Activated naive CD4-positive, alpha-beta T cell (primary cell): ENCODE measurements at regions not wholly inside any gene's neighbourhood (a gene's known extent, or its start where the extent isn't known, plus 50 kb on each side); places are given as distances from the start of the nearest gene placed in this dataset.
"Not testable (repeated sequence)": the region's sequence is repeated elsewhere in the genome, so short reads cannot be mapped to it uniquely, and the experiment has no call there.

ENCODE experiments used
- DNase-seq, 4 experiments: peaks; one replicate each; lab custom pipeline; 2025; lab: John Stamatoyannopoulos, UW

GRCh38 chr3:109803274-109803673 is 465.9 kb upstream of the DPPA4 start:
- DNase-seq, result no peak

GRCh38 chr3:109804697-109805096 is 467.4 kb upstream of the DPPA4 start:
- no peak for DNase-seq

DNA sequence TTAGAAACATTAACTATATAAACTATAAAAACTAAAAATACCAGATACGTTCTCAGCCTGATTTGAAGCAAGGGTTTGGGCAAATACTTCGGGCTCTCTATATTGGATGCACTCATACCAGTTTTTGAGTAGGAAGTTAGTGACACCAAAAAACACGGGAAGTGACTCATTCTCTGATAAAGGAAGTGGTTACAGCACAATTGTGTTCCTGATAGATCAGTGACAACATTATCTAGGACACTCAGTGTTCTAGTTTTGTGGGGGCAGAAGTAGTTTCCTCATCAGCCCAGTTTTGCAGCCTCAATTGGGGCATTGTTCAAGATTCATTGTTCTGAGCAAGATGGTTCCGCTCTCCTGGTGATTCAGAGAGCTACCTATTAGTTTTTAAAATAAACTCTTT is 469.6 kb upstream of the DPPA4 start:
- peak in 1 of 4 experiments; percentile 3 for DNase-seq

GRCh38 chr3:109809513-109809912 is 472.2 kb upstream of the DPPA4 start:
- DNase-seq, result no peak

- no peak for DNase-seq
Measured at GRCh38 chr3:109818081-109818480, 480.7 kb upstream of the DPPA4 start.

GRCh38 chr3:109819734-109820133 is 482.4 kb upstream of the DPPA4 start:
- no peak for DNase-seq

- DNase-seq, result no peak
Measured at GRCh38 chr3:109825971-109826810, 488.8 kb upstream of the DPPA4 start.

GRCh38 chr3:109831403-109831802 is 494.1 kb upstream of the DPPA4 start:
- DNase-seq, result no peak

DNA sequence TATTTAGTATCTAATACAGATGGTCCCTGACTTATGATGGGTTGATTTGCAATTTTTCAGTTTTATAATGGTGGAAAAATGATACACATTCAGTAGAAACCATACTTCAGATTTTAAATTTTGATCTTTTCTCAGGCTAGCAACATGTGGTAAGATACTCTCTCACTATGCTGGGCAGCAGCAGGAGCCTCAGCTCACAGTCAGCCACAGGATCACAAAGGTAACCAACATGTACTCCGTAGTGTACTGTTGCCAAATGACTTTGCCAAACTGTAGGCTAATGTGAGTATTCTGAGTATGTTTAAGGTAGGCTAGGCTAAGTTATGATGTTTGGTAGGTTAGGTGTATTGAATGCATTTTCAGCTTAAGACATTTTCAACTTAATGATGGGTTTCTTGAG is 498.6 kb upstream of the DPPA4 start:
- DNase-seq, result no peak

- DNase-seq, result no peak
Measured at GRCh38 chr3:109851854-109852253, 514.5 kb upstream of the DPPA4 start.

DNA sequence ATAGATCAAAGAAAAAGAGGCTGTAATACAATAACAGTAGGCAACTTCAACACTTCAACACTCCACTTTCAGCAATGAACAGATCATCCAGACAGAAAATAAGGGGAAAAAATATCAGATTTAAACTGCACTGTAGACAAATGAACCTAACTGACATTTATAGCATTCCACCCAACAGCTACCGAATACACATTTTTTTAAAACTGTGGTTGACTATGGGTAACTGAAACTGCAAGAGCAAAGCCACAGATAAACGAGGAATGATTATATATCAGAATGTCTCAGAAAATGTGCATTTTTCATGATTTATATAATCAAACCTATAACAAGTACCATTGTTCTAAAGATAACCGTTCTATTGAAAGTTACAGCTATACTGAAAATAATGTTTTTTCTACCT is 514.9 kb upstream of the DPPA4 start:
- DNase-seq, result no peak

GRCh38 chr3:109853077-109853731 is 515.9 kb upstream of the DPPA4 start:
- no peak for DNase-seq

DNA sequence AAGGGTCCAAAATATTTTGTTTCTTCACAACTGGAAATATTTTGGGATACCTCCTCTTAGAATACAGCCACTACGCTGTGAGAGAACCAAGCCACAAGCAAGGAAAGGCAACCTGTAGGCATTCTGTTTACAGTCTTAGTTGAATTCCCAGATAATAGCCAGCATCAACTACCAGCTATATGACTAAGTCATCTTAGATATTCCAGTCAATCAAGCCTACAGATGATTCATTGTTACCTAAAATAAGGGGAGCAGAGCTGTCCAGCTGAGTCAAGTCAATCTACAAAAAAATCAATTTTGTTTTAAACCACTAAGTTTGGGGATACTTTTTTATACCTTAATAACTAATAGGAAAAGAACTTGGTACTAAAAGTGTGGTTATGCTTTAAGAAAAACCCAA is 526.4 kb upstream of the DPPA4 start:
- DNase-seq, result no peak

- DNase-seq, result no peak
Measured at GRCh38 chr3:109864452-109864851, 527.1 kb upstream of the DPPA4 start.

DNA sequence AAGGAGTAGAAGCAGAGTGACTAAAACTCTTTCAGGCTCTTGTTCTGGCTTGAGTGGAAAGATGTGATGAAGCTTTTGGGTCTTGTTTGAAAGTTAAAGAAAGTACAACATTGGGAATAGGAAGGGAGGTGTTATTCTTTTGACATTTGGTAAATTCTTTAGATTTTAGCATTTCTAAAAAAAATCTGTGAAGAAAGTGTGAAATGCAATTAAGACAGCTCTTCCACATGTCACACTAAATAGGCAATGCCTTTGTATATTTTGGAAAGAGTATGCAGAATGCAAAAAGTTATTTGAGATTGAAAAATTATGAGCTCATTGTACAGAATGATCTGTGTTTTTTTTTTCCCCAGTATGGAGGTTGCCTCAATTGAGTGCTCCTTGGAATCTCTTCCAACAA is 532.2 kb upstream of the DPPA4 start:
- no peak for DNase-seq

- DNase-seq, result no peak
Measured at GRCh38 chr3:109874896-109875708, 537.8 kb upstream of the DPPA4 start.

- DNase-seq, result not testable (repeated sequence)
Measured at GRCh38 chr3:109877616-109878015, 540.3 kb upstream of the DPPA4 start.

GRCh38 chr3:109882144-109882543 is 544.8 kb upstream of the DPPA4 start:
- DNase-seq, result no peak

DNA sequence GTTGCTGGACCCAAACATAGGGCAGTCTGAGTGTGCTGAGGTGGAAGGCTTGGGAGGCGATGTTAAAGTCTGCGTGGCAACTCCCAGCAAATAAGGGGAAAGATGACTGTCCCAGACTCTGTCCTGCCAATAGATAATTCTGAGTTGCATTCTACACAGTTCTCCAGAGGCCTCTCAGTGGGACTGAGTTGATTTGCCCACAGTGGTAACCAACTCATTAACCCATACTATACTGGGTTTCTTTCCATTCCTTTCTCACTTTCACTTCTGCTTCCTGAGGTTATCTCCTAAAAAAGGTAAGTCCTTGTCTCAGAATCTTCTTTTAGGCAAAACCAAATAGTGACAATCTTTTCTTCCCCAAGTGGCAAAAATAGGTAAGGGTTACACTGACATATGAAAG is 549.9 kb upstream of the DPPA4 start:
- DNase-seq, result no peak

GRCh38 chr3:109888026-109888425 is 550.7 kb upstream of the DPPA4 start:
- DNase-seq, result no peak

DNA sequence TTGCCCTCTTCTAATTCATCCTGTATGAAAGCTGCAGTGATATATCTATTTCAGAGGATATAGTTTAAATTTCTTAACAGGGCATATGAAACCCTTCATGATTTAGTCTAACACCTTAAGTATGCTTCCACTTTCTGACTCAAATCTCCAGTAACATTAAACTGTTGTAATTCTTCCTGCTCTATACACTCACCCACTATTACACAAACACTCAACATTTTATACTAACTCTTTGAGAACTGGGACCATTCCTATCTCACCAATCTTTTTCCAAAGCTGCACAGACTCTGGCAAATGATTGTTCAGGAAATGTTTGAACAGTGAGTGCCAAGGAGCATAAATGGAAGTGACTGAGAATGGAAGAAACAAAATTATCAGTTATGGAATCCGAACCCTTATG is 560.4 kb upstream of the DPPA4 start:
- no peak for DNase-seq

- DNase-seq, result no peak
Measured at GRCh38 chr3:109899925-109900324, 562.6 kb upstream of the DPPA4 start.

DNA sequence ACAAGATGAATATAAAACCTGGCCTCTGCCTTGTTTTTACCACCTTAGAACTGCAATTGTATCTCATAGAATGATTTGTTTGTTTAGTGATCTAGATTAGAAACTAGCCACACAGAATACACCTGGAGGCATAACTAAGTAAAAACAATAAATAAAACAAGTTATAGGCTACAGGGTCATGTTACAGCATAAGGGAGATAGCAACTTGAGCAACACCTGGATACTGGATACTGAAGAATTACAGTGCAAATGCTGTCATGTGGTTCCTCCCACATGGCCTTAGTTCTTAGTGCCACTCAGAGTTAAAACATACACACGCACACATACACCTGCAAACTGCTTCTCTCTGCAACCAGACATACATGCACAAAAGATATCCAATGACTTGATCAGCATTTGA is 563.4 kb upstream of the DPPA4 start:
- DNase-seq, result no peak
